ENCODE measurements at regions not wholly inside any gene's neighbourhood (a gene's known extent, or its start where the extent isn't known, plus 50 kb on each side); places are given as distances from the start of the nearest gene placed in this dataset.

- TF ChIP-seq POLR2A (IDR thresholded peaks at IDR 0.05; ENCODE audit: low read depth, low read length) (no peak), POLR2AphosphoS5 (IDR thresholded peaks at IDR 0.05; ENCODE audit: low read depth, low read length) (no peak), TAF1 (IDR thresholded peaks at IDR 0.05; ENCODE audit: borderline replicate concordance, low read depth, low read length) (no peak)
Observed at GRCh38 chr5:153206361-153206760, 284.1 kb upstream of the GRIA1 start.
